HUDEP-2 (cell line): ENCODE measurements at regions not wholly inside any gene's neighbourhood (a gene's known extent, or its start where the extent isn't known, plus 50 kb on each side); places are given as distances from the start of the nearest gene placed in this dataset.
A peak's percentile ranks its signal among the peaks of the same experiment; 100 is the strongest.

Experiments used
- DNase-seq, 76 experiments: peaks; one replicate each; lab custom pipeline; 2025; ENCODE audit not compliant: unreplicated experiment in 76 of 76; lab: John Stamatoyannopoulos, UW

GRCh38 chr2:215772634-215773563, 240.5 kb downstream of the MREG start:
- no peak for DNase-seq

- no peak for DNase-seq
Observed at GRCh38 chr2:215772003-215772402, 241.3 kb downstream of the MREG start.

GRCh38 chr2:215771241-215771640, 242.1 kb downstream of the MREG start:
- no peak for DNase-seq

GRCh38 chr2:215770668-215771067, 242.7 kb downstream of the MREG start:
- no peak for DNase-seq

GRCh38 chr2:215769246-215769645, 244.1 kb downstream of the MREG start:
- no peak for DNase-seq

- no peak for DNase-seq
Observed at GRCh38 chr2:215767625-215768024, 245.7 kb downstream of the MREG start.

- DNase-seq = no peak
Observed at GRCh38 chr2:215765729-215766360, 247.5 kb downstream of the MREG start.

GRCh38 chr2:215764441-215765048, 248.8 kb downstream of the MREG start:
- DNase-seq = no peak

GRCh38 chr2:215760557-215760956, 252.8 kb downstream of the MREG start:
- peak in 1 of 76 experiments; percentile 3 for DNase-seq

- DNase-seq = no peak
Observed at GRCh38 chr2:215760091-215760490, 253.3 kb downstream of the MREG start.

- no peak for DNase-seq
Observed at GRCh38 chr2:215758691-215759090, 254.7 kb downstream of the MREG start.

- DNase-seq = no peak
Observed at GRCh38 chr2:215756346-215756730, 257.0 kb downstream of the MREG start.

- DNase-seq = no peak
Observed at GRCh38 chr2:215755641-215756345, 257.6 kb downstream of the MREG start.

- DNase-seq = no peak
Observed at GRCh38 chr2:215754546-215754945, 258.8 kb downstream of the MREG start.

GRCh38 chr2:215753808-215754207, 259.5 kb downstream of the MREG start:
- DNase-seq = no peak

- DNase-seq = no peak
Observed at GRCh38 chr2:215752991-215753390, 260.4 kb downstream of the MREG start.

- no peak for DNase-seq
Observed at GRCh38 chr2:215752436-215752835, 260.9 kb downstream of the MREG start.

- no peak for DNase-seq
Observed at GRCh38 chr2:215751911-215752272, 261.5 kb downstream of the MREG start.

- no peak for DNase-seq
Observed at GRCh38 chr2:215751200-215751910, 262.0 kb downstream of the MREG start.

GRCh38 chr2:215750763-215751162, 262.6 kb downstream of the MREG start:
- DNase-seq = no peak
